COLO829 (cell line): ENCODE measurements at regions not wholly inside any gene's neighbourhood (a gene's known extent, or its start where the extent isn't known, plus 50 kb on each side); places are given as distances from the start of the nearest gene placed in this dataset.

Experiments
- DNase-seq: peaks from one replicate; pipeline ENCODE4 v3.0.0; 2012; ENCODE audit warnings: low spot score

- no peak for DNase-seq
Measured at GRCh38 chr9:75414371-75415160, 326.3 kb downstream of the OSTF1 start.

GRCh38 chr9:75417471-75417870 is 329.2 kb downstream of the OSTF1 start:
- DNase-seq: no peak

GRCh38 chr9:75418518-75418917 is 330.2 kb downstream of the OSTF1 start:
- DNase-seq: no peak

- DNase-seq: no peak
Measured at GRCh38 chr9:75422944-75423522, 334.7 kb downstream of the OSTF1 start.

GRCh38 chr9:75429531-75430475 is 341.5 kb downstream of the OSTF1 start:
- no peak for DNase-seq

GRCh38 chr9:75431375-75431774 is 343.1 kb downstream of the OSTF1 start:
- no peak for DNase-seq

- no peak for DNase-seq
Measured at GRCh38 chr9:75432386-75432785, 344.1 kb downstream of the OSTF1 start.

- no peak for DNase-seq
Measured at GRCh38 chr9:75432888-75433287, 344.6 kb downstream of the OSTF1 start.

- DNase-seq: no peak
Measured at GRCh38 chr9:75438716-75439115, 350.4 kb downstream of the OSTF1 start.

- no peak for DNase-seq
Measured at GRCh38 chr9:75440914-75441313, 352.6 kb downstream of the OSTF1 start.

GRCh38 chr9:75445144-75445543 is 356.8 kb downstream of the OSTF1 start:
- no peak for DNase-seq

- DNase-seq: no peak
Measured at GRCh38 chr9:75447281-75447680, 359.0 kb downstream of the OSTF1 start.

- DNase-seq: no peak
Measured at GRCh38 chr9:75448281-75448680, 360.0 kb downstream of the OSTF1 start.

- DNase-seq: no peak
Measured at GRCh38 chr9:75448955-75449354, 360.6 kb downstream of the OSTF1 start.

- no peak for DNase-seq
Measured at GRCh38 chr9:75451045-75451444, 362.7 kb downstream of the OSTF1 start.

- no peak for DNase-seq
Measured at GRCh38 chr9:75451505-75451904, 363.2 kb downstream of the OSTF1 start.

- DNase-seq: no peak
Measured at GRCh38 chr9:75452512-75452911, 364.2 kb downstream of the OSTF1 start.

- no peak for DNase-seq
Measured at GRCh38 chr9:75454043-75454442, 365.7 kb downstream of the OSTF1 start.

GRCh38 chr9:75454891-75455290 is 366.6 kb downstream of the OSTF1 start:
- DNase-seq: no peak

- no peak for DNase-seq
Measured at GRCh38 chr9:75455444-75455921, 367.2 kb downstream of the OSTF1 start.

GRCh38 chr9:75456698-75457097 is 368.4 kb downstream of the OSTF1 start:
- no peak for DNase-seq

GRCh38 chr9:75457474-75458011 is 369.2 kb downstream of the OSTF1 start:
- no peak for DNase-seq
